H9 (cell line): ENCODE measurements at regions not wholly inside any gene's neighbourhood (a gene's known extent, or its start where the extent isn't known, plus 50 kb on each side); places are given as distances from the start of the nearest gene placed in this dataset.

ENCODE experiments used
- DNase-seq: peaks from one replicate; pipeline ENCODE4 v3.0.0-alpha.2; 2017
- H2AFZ ChIP-seq: one replicate; pipeline ENCODE4 v1.6.1; 2013; ENCODE audit warnings: mild to moderate bottlenecking, low read length, control low read depth, moderate library complexity
- H2AK5ac ChIP-seq: 2 replicates; pipeline ENCODE4 v1.6.1; 2013; ENCODE audit warnings: low read length, control low read depth, mixed read lengths; ENCODE audit not compliant: insufficient read length
- H2BK120ac ChIP-seq: one replicate; pipeline ENCODE4 v1.6.1; 2013; ENCODE audit warnings: low read depth, mild to moderate bottlenecking, low read length, control low read depth, inconsistent platforms; ENCODE audit not compliant: poor library complexity, severe bottlenecking
- H2BK12ac ChIP-seq: 2 replicates; pipeline ENCODE4 v1.6.1; 2013; ENCODE audit warnings: low read length, control low read depth, mixed read lengths, low read depth; ENCODE audit not compliant: insufficient read length
- H2BK15ac ChIP-seq: 2 replicates; pipeline ENCODE4 v1.6.1; 2013; ENCODE audit warnings: low read depth, low read length, control low read depth
- H2BK20ac ChIP-seq: one replicate; pipeline ENCODE4 v1.6.1; 2013; ENCODE audit warnings: low read depth, mild to moderate bottlenecking, low read length, control low read depth, inconsistent platforms; ENCODE audit not compliant: poor library complexity, severe bottlenecking
- H2BK5ac ChIP-seq: 2 replicates; pipeline ENCODE4 v1.6.1; 2013; ENCODE audit warnings: low read length, control low read depth, mixed read lengths; ENCODE audit not compliant: insufficient read length
- H3K14ac ChIP-seq: 2 replicates; pipeline ENCODE4 v1.6.1; 2013; ENCODE audit warnings: low read length, control low read depth; ENCODE audit not compliant: insufficient read depth
- H3K18ac ChIP-seq: 2 replicates; pipeline ENCODE4 v1.6.1; 2013; ENCODE audit warnings: low read depth, mild to moderate bottlenecking, mixed read lengths, low read length, control low read depth; ENCODE audit not compliant: insufficient read length
- H3K23ac ChIP-seq: 2 replicates; pipeline ENCODE4 v1.6.1; 2013; ENCODE audit warnings: low read length, control low read depth, mixed read lengths, low read depth; ENCODE audit not compliant: insufficient read length
- H3K23me2 ChIP-seq: 2 replicates; pipeline ENCODE4 v1.6.1; 2013; ENCODE audit warnings: low read depth, mild to moderate bottlenecking, mixed read lengths, low read length, control low read depth; ENCODE audit not compliant: insufficient read length, poor library complexity, severe bottlenecking
- H3K27ac ChIP-seq: 2 replicates; pipeline ENCODE4 v1.5.1; 2013; ENCODE audit warnings: low read length, control low read depth, mixed read lengths, low read depth; ENCODE audit not compliant: insufficient read length
- H3K27me3 ChIP-seq: 2 replicates; pipeline ENCODE4 v1.6.1; 2013; ENCODE audit warnings: low read length, control low read depth, inconsistent platforms; ENCODE audit not compliant: insufficient read depth
- H3K4ac ChIP-seq: 2 replicates; pipeline ENCODE4 v1.6.1; 2013; ENCODE audit warnings: low read depth, mild to moderate bottlenecking, control low read depth, inconsistent platforms, low read length, moderate library complexity
- H3K4me1 ChIP-seq: 2 replicates; pipeline ENCODE4 v1.6.1; 2013; ENCODE audit warnings: low read length, control low read depth, inconsistent platforms; ENCODE audit not compliant: insufficient read depth
- H3K4me2 ChIP-seq: 2 replicates; pipeline ENCODE4 v1.6.1; 2013; ENCODE audit warnings: low read length, control low read depth, mixed read lengths; ENCODE audit not compliant: insufficient read length, insufficient read depth
- H3K56ac ChIP-seq: 2 replicates; pipeline ENCODE4 v1.6.1; 2013; ENCODE audit warnings: low read depth, mild to moderate bottlenecking, mixed read lengths, low read length, control low read depth; ENCODE audit not compliant: insufficient read length
- H3K79me1 ChIP-seq: 2 replicates; pipeline ENCODE4 v1.6.1; 2013; ENCODE audit warnings: low read depth, mild to moderate bottlenecking, moderate library complexity, low read length, control low read depth, inconsistent platforms; ENCODE audit not compliant: insufficient read depth, poor library complexity, severe bottlenecking
- H3K79me2 ChIP-seq: 2 replicates; pipeline ENCODE4 v1.6.1; 2013; ENCODE audit warnings: low read length, control low read depth, inconsistent platforms; ENCODE audit not compliant: insufficient read depth
- H3K9ac ChIP-seq: 2 replicates; pipeline ENCODE4 v1.6.1; 2013; ENCODE audit warnings: low read length, control low read depth, mixed read lengths; ENCODE audit not compliant: insufficient read length; ENCODE audit errors: extremely low read depth
- H3K9me3 ChIP-seq: one replicate; pipeline ENCODE4 v1.6.1; 2013; ENCODE audit warnings: low read depth, low read length, inconsistent platforms; ENCODE audit not compliant: control insufficient read depth
- H3T11ph ChIP-seq: one replicate; pipeline ENCODE4 v1.6.1; 2013; ENCODE audit warnings: mild to moderate bottlenecking, low read length, control low read depth, inconsistent platforms
- H4K20me1 ChIP-seq: one replicate; pipeline ENCODE4 v1.6.1; 2013; ENCODE audit not compliant: control insufficient read depth, insufficient read length, insufficient read depth
- H4K5ac ChIP-seq: 2 replicates; pipeline ENCODE4 v1.6.1; 2013; ENCODE audit warnings: low read depth, mild to moderate bottlenecking, mixed read lengths, low read length, control low read depth; ENCODE audit not compliant: insufficient read length
- H4K8ac ChIP-seq: replicated peaks from 2 replicates; pipeline ENCODE4 v1.6.1; 2013; ENCODE audit warnings: low read length, control low read depth, mixed read lengths, low read depth; ENCODE audit not compliant: insufficient read length
- H4K91ac ChIP-seq: 2 replicates; pipeline ENCODE4 v1.6.1; 2013; ENCODE audit warnings: low read depth, mild to moderate bottlenecking, moderate library complexity, mixed read lengths, low read length, control low read depth; ENCODE audit not compliant: insufficient read length
- H3K27ac Mint-ChIP-seq, 3 experiments: 2 replicates in 2 of 3; 3 replicates in 1 of 3; pipeline ENCODE4 v1.8.0; 2020 to 2021; ENCODE audit warnings: mixed read lengths in 3 of 3, mild to moderate bottlenecking in 1 of 3, moderate library complexity in 1 of 3
- H3K27me3 Mint-ChIP-seq: 2 replicates; pipeline ENCODE4 v1.8.0; 2021; ENCODE audit warnings: low read depth, mild to moderate bottlenecking, moderate library complexity, mixed read lengths
- H3K36me3 Mint-ChIP-seq, 3 experiments: 2 replicates in 2 of 3; 3 replicates in 1 of 3; pipeline ENCODE4 v1.8.0; 2020 to 2021; ENCODE audit warnings: low read depth in 3 of 3, mixed read lengths in 3 of 3; ENCODE audit not compliant: insufficient read depth in 1 of 3
- H3K4me1 Mint-ChIP-seq, 2 experiments: 2 replicates each; pipeline ENCODE4 v1.8.0; 2020; ENCODE audit warnings: mixed read lengths in 2 of 2
- H3K4me3 Mint-ChIP-seq, 2 experiments: 2 replicates in 1 of 2; 3 replicates in 1 of 2; pipeline ENCODE4 v1.8.0; 2020 to 2021; ENCODE audit warnings: mild to moderate bottlenecking in 2 of 2, mixed read lengths in 2 of 2, moderate library complexity in 1 of 2
- H3K9me3 Mint-ChIP-seq, 2 experiments: 2 replicates in 1 of 2; 3 replicates in 1 of 2; pipeline ENCODE4 v1.8.0; 2020; ENCODE audit warnings: mild to moderate bottlenecking in 2 of 2, mixed read lengths in 2 of 2, moderate library complexity in 1 of 2
- WGBS: extraction: QIAGEN DNeasy Blood & Tissue Kit; methylation state at CpG from one replicate; pipeline ENCODE4 v1.1.7; 2013; ENCODE audit warnings: missing lambda C conversion rate, low lambda C conversion rate, mixed read lengths; ENCODE audit not compliant: insufficient read length; ENCODE audit errors: extremely low coverage; 5-methylcytosine and 5-hydroxymethylcytosine counted together
- TF ChIP-seq, protein P1 (sequence below): fragments of 200-600 bp; sonication (generic); conservative IDR thresholded peaks from 3 replicates; pipeline ENCODE4 v1.8.0; 2021; ENCODE audit warnings: antibody characterized with exemption, mild to moderate bottlenecking

- H2AFZ ChIP-seq: no peak overlapping the region
- Mint-ChIP-seq H3K4me1 (peaks cover 5 to 7% of the 10 kb centered on the region in 2 experiments; a peak in 2 of 4 replicates), H3K27ac (no peak overlapping the region), H3K36me3 (no peaks in the 10 kb centered on the region), H3K9me3 (no peaks in the 10 kb centered on the region), H3K4me3 (no peak overlapping the region), H3K27me3 (no peaks in the 10 kb centered on the region; the same call in 1 of the 2 replicates)
- TF ChIP-seq, protein P1, sequence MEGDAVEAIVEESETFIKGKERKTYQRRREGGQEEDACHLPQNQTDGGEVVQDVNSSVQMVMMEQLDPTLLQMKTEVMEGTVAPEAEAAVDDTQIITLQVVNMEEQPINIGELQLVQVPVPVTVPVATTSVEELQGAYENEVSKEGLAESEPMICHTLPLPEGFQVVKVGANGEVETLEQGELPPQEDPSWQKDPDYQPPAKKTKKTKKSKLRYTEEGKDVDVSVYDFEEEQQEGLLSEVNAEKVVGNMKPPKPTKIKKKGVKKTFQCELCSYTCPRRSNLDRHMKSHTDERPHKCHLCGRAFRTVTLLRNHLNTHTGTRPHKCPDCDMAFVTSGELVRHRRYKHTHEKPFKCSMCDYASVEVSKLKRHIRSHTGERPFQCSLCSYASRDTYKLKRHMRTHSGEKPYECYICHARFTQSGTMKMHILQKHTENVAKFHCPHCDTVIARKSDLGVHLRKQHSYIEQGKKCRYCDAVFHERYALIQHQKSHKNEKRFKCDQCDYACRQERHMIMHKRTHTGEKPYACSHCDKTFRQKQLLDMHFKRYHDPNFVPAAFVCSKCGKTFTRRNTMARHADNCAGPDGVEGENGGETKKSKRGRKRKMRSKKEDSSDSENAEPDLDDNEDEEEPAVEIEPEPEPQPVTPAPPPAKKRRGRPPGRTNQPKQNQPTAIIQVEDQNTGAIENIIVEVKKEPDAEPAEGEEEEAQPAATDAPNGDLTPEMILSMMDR: no peak
- H3T11ph ChIP-seq: no peak overlapping the region
- no peaks in the 10 kb centered on the region for H3K4me1 ChIP-seq
- H3K18ac ChIP-seq: no peak overlapping the region
- H2BK15ac ChIP-seq: no peak overlapping the region
- H3K27ac ChIP-seq: no peak overlapping the region
- no peak overlapping the region for H2BK12ac ChIP-seq
- H2AK5ac ChIP-seq: no peak overlapping the region
- H3K4me2 ChIP-seq: no peak overlapping the region
- H3K79me1 ChIP-seq: no peaks in the 10 kb centered on the region
- no peak overlapping the region for H3K4ac ChIP-seq
- no peak overlapping the region for H3K14ac ChIP-seq
- no peak for DNase-seq
- no CpG with 5 or more reads among the region's 2 CpGs for WGBS
- no peak overlapping the region for H3K56ac ChIP-seq
- no peak overlapping the region for H4K5ac ChIP-seq
- no peak overlapping the region for H2BK120ac ChIP-seq
- no peaks in the 10 kb centered on the region for H4K20me1 ChIP-seq
- no peaks in the 10 kb centered on the region for H3K23me2 ChIP-seq
- H4K91ac ChIP-seq: no peak overlapping the region
- H3K27me3 ChIP-seq: no peaks in the 10 kb centered on the region
- H4K8ac ChIP-seq: no peak overlapping the region
- no peak overlapping the region for H2BK20ac ChIP-seq
- H3K9ac ChIP-seq: no peak overlapping the region
- H3K79me2 ChIP-seq: no peaks in the 10 kb centered on the region
- no peak overlapping the region for H3K23ac ChIP-seq
- no peak overlapping the region for H2BK5ac ChIP-seq
- no peaks in the 10 kb centered on the region for H3K9me3 ChIP-seq
Measured at GRCh38 chr4:180164799-180165198, 2078.4 kb upstream of the TENM3 start.
